Ammon's horn (tissue), 1 donor: ENCODE measurements at regions not wholly inside any gene's neighbourhood (a gene's known extent, or its start where the extent isn't known, plus 50 kb on each side); places are given as distances from the start of the nearest gene placed in this dataset.

Experiments
- DNase-seq: peaks from one replicate; pipeline ENCODE4 v3.0.0-alpha.2; 2016; ENCODE audit warnings: low spot score

DNA sequence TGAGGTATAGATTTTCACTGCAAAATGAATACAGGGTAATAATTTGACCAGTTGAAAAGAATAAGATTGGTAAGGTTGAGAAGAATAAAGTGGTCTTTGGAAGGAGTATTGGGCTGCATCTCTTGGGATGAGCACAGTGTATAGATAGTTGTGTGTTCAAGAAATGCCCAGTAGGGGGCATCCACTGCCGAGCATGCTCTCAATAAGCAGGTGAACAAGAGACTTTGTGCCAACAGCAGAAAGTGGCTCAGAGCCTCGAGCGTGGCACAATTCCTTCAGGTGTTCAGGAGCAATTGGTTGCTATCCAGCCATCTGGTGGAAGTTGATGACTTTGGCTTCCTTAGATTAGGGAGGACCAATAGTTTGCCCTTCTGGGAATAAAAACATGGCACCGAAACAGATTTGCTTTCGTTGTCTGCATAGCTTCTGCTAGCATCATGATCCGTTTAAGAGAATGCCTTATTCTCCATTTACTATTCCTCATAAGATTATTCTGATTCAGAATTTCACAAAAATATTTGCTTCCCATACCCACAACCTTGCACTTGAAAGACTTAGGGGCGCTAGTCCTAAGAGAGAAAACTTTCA is 258.1 kb upstream of the NEIL3 start:
- no peak for DNase-seq

DNA sequence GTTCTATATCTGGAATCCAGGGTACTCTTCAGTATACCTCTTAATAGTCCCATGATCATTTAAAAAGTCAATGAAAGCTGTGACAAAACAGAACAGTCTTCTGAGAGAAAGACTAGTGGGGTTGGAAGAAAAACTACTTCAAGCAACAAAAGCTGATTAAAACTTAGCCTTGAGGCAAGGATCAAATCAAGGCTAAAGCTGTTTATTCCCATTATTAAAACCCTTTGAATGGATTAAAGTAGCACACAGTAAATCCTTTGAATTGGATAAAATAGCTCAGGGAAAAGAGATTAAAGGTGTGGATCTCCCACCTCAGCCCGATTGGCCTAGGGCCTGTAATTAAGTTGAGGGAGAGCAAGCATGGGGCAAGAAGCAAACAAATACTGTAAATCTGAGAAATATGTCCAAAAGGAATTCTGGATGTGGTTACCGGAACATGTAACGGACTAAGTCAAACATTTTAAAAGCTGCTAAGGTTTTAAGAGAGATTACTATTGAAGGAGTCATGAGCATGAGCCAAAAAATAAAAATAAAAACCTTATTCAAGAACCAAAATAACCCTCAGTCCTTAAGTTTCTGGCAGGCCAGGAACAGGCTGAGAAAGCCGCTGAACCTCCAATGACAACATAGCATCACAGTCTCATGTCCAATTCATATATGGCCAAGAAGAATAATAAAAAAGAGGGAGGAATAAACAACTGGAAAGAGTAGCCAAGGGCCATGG is 257.3 kb upstream of the NEIL3 start:
- DNase-seq: no peak

DNA sequence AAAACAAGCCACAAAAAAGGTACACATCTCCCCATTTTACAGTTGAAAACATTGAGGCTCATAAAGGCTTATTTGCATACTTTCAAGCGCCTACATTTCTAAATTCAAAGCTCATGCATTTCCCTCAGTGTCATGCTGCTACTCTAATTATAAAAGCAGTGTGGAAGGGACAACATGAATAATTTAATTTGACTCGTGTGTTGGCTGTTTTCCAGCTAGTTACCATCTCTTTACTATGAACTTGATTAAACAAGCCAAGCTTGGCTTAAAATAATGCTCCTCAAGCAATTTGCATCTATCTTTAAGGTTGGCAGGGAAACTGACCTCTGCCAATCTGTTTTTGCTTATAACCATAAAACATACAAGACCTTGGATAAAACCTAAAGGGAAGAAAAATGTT is 252.5 kb upstream of the NEIL3 start:
- DNase-seq: no peak

- DNase-seq: no peak
These were observed 245.6 kb upstream of the NEIL3 start for GRCh38 chr4:177064116-177064515.

DNA sequence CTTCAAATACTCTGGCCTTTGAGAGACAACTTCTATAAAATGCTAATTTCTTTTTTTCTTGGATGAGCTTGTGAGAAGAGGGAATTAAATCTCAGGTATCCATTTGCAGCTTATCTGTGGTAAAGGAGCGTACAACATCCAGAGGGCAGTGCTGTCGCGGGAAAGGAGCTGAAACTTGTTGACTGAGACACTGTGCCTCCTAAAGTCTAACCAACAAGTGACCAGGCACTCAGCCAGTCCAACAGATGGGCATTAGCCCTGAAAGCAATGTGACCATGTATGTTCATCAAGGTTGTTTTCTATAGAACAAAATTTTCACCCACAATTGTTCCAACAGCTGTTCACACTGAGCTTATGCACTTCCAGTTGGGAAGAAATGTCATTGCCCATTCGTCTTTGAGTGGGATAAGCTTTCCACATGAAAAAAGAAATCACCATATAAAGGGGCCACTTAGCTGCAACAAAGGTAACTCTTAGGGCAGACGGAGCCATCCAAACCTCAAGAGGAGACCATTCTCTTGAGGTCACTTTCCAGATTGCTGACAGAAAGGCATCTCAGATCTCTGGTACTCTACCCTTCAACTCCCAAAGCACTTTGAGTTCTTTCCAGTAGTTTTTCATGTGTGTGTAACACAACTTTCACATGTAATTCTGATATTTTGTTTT is 244.8 kb upstream of the NEIL3 start:
- no peak for DNase-seq

DNA sequence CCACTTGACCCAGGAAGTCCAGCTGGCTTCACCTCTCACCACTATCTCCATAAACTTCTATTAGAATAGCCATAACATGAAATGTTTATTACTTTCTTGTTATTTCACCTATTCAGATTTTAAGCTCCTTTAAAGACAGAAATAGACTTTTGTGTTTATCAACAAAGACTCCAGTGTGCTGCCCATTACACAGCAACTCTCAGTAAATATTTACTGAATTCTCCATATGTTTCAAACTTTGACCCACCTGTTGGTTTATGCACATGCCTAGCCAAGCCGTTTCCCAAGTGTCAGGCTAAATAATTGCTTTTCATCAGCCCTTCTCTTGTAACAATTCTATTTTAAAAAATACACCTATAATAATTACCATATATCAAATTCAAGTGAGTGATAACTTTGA is 242.9 kb upstream of the NEIL3 start:
- DNase-seq: no peak

DNA sequence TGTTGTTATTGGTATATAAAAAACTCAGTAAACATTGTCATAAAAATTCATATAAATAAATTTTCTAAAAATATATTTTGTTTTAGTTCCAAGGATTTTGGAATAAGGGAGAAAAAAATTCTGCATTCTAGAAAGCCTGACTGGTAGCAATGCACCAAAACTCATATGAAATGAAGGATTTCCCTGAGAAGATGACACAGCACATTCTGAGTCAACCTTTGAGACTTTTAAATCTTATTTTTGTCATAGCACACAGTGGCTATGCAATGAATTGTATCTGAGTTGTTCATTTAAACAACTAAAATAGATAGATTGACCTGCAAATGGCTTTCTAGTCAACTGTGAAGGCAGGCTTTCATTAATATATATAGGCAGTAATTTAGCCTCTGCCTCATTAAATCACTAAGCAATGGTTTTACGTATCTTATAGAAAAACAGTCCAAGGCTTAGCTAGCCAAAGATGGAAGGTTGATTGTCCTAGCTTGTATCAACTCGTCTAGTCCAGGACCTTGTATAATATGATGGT is 239.1 kb upstream of the NEIL3 start:
- DNase-seq: no peak

- no peak for DNase-seq
These were observed 232.3 kb upstream of the NEIL3 start for GRCh38 chr4:177077095-177077971.

DNA sequence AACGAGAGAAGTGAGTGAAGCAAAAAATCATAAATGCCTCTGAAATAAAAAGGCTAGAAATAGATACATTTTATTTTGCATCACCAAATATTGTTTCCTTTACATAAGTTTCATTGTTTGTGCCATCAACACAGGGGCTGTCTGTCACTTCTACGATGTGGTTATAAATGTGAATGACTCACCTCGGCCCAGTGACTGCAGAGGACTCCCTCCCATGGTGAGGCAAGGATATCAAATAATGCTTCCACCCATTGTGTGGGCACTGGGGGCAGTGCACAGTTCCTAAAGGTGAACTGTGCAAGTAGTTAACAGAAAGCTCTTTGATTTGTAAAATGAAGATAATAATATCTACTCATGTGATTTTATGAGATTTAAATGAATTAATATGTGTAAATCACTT is 230.3 kb upstream of the NEIL3 start:
- DNase-seq: no peak

GRCh38 chr4:177080388-177080787 is 229.3 kb upstream of the NEIL3 start:
- no peak for DNase-seq

- no peak for DNase-seq
These were observed 222.6 kb upstream of the NEIL3 start for GRCh38 chr4:177087060-177087459.

DNA sequence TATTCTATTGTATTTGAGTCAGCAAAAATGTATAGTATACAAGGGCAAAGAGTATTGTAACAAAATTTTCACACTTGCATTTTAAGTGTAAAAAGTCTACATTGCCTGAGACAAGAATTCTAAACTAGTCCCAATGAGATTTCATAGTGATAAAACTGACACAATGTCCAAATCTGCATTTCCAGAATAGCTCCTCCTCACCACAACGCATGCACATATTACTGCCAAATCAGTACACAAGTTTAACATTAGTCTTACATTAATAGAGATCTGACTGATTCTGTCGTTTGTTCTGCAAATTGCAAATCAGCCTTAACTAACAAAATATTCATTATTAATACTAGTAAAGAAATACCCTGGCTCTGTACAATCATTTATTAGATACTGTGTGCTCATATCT is 222.2 kb upstream of the NEIL3 start:
- DNase-seq: no peak

- DNase-seq: no peak
These were observed 218.2 kb upstream of the NEIL3 start for GRCh38 chr4:177091515-177091914.

DNA sequence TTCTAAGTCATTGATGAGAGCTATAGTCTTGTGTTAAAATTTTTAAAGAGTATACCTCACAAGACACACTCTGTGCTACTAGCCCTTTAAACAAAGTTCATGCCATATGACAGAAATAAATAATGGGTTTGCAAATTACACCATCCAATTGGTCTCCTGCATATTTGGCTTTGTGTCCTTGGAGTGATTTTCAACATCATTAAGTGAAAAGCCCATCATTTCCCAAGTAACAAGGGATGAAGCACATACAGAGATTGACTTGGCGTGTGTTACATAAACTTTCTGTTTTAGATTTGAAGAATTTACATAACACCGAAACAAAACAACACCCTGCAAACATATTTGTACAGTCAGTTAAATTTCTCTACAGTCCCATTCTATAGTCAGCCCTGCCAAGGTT is 216.9 kb upstream of the NEIL3 start:
- no peak for DNase-seq

DNA sequence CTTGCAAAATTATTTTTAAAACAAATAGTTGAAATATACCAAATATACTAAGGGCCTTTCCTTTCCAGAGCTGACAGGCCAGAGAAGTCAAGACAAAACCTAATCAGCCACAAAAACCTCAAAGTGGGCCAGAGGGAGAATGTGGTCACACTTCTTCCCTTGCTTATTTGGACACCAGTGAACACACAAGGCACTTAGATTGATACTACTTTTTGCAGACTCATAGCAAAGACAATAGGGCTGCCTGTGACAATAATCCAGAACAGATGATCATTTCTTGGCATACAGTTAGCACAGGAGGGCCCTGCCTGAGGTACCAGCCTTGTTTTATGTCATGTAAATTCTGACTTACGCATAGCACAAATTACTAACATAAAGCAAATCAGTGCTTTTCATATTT is 215.7 kb upstream of the NEIL3 start:
- DNase-seq: peak; percentile 6

DNA sequence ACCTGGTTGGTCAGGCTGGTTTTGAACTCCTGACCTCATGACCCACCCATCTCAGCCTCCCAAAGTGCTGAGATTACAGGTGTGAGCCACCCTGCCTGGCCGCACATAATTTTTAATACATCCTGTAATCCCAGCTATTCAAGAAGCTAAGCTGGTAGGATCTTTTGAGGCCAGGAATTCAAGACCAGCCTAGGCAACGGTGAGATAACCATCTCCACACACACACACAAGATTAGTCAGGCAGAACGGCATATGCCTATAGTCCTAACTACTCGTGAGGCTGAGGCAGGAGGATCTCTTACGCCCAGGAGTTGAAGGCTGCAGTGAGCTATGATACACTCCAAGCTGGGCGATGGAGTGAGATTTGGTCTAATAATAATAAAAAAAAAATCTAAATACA is 212.4 kb upstream of the NEIL3 start:
- no peak for DNase-seq

DNA sequence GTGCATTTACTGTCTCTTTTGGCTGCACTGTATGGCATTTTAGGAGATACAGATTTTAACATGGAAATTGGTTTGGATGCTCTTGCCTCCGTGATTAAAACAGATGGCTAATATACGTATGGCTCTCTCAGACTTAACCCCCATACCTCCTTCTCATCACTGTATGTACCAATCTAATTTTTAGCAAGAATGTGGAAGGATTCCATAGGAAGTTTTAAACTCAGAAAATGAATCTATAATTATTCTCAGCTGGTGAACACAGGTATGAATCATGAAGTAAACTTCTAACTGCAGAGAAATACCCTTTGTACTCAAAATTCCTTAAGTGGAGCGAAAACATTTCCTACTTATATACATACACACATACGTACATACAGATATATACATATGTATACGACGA is 210.5 kb upstream of the NEIL3 start:
- DNase-seq: no peak

GRCh38 chr4:177100307-177100706 is 209.4 kb upstream of the NEIL3 start:
- DNase-seq: no peak

GRCh38 chr4:177103619-177104018 is 206.1 kb upstream of the NEIL3 start:
- DNase-seq: no peak

- no peak for DNase-seq
These were observed 204.1 kb upstream of the NEIL3 start for GRCh38 chr4:177105536-177105935.

- no peak for DNase-seq
These were observed 202.3 kb upstream of the NEIL3 start for GRCh38 chr4:177107288-177107921.

- DNase-seq: no peak
These were observed 201.0 kb upstream of the NEIL3 start for GRCh38 chr4:177108708-177109107.
